Ovary (tissue), 7 donors: ENCODE measurements at regions not wholly inside any gene's neighbourhood (a gene's known extent, or its start where the extent isn't known, plus 50 kb on each side); places are given as distances from the start of the nearest gene placed in this dataset.
"Not testable (repeated sequence)": the region's sequence is repeated elsewhere in the genome, so short reads cannot be mapped to it uniquely, and the experiment has no call there.

Experiments
- DNase-seq, 5 donors: peaks; one replicate each; pipeline ENCODE4 v3.0.0-alpha.2; 2019 to 2020
- H3K27ac ChIP-seq, 2 donors: fragments of 200-600 bp; one replicate each; pipeline versions ENCODE4 v1.5.1 to v1.8.0; 2019 to 2022
- H3K27me3 ChIP-seq: fragments of 200-600 bp; one replicate; pipeline ENCODE4 v1.8.0; 2022
- H3K36me3 ChIP-seq: fragments of 200-600 bp; sonication (generic); one replicate; pipeline ENCODE4 v1.5.1; 2019
- H3K4me1 ChIP-seq: one replicate; pipeline ENCODE4 v1.8.1; 2013; ENCODE audit warnings: mild to moderate bottlenecking, moderate library complexity; ENCODE audit not compliant: insufficient read depth
- H3K4me3 ChIP-seq: fragments of 200-600 bp; sonication (generic); one replicate; pipeline ENCODE4 v1.5.1; 2017
- H3K9me3 ChIP-seq, 2 donors: fragments of 200-600 bp in 1 of 2; sonication (generic) in 1 of 2; one replicate each; pipeline versions ENCODE4 v1.5.1 to v1.8.1; 2013 to 2019; ENCODE audit warnings: mild to moderate bottlenecking in 1 of 2, moderate library complexity in 1 of 2
- CTCF ChIP-seq, 3 donors: fragments of 450-650 bp in 2 of 3; fragments of 200-600 bp in 1 of 3; IDR thresholded peaks; one replicate each; pipeline versions ENCODE4 v1.5.1 to v1.8.0; 2016 to 2022; ENCODE audit warnings: antibody characterized with exemption in 3 of 3, mild to moderate bottlenecking in 1 of 3
- EP300 ChIP-seq: sonication (generic); formaldehyde crosslinking; IDR thresholded peaks from one replicate; pipeline ENCODE4 v1.6.1; 2017; ENCODE audit warnings: antibody characterized with exemption
- POLR2A ChIP-seq: fragments of 450-650 bp; IDR thresholded peaks from one replicate; pipeline ENCODE4 v1.6.1; 2017; ENCODE audit warnings: antibody characterized with exemption, mild to moderate bottlenecking, moderate library complexity
- WGBS, 3 donors: extraction: QIAGEN DNeasy Blood & Tissue Kit in 1 of 3; methylation state at CpG; one replicate each; pipeline versions ENCODE4 v1.1.5 to v1.1.7; 2013 to 2017; 5-methylcytosine and 5-hydroxymethylcytosine counted together
- intact Hi-C, 4 donors: fragments of 100-400 bp; cut with DNase I; formaldehyde crosslinking; loops; one replicate each; pipeline versions ENCODE4 v1.11.0 to v1.15.1; 2022 to 2023
- donor health status: DM: no; HTN: no; CAD: no; lungs with moderate emphysema.
- donor health status: DM: no; HTN: no; CAD: no.
- donor health status: Bipolar disorder and iron deficiency.
- donor health status: DM: no; HTN: no; CAD: no.
- donor health status: DM: yes; HTN: yes; CAD: no.

GRCh38 chr5:85952680-85953079, 665.1 kb upstream of the COX7C start:
- H3K27me3 ChIP-seq: no peaks in the 10 kb centered on the region
- H3K4me1 ChIP-seq: no peaks in the 10 kb centered on the region
- DNase-seq: no peak
- no peak overlapping the region for H3K27ac ChIP-seq
- no peak overlapping the region for H3K4me3 ChIP-seq
- TF ChIP-seq POLR2A: no peak
- TF ChIP-seq CTCF (IDR thresholded peaks at IDR 0.05): no peak
- no peak for TF ChIP-seq EP300
- 91 to 97% (median 94%) methylated on average over 2 of the region's 2 CpGs for WGBS, 3 donors
- H3K9me3 ChIP-seq: no peaks in the 10 kb centered on the region
- intact Hi-C loops: no loop called here
- no peaks in the 10 kb centered on the region for H3K36me3 ChIP-seq

GRCh38 chr5:85967681-85968080, 650.1 kb upstream of the COX7C start:
- TF ChIP-seq CTCF (IDR thresholded peaks at IDR 0.05): no peak
- TF ChIP-seq EP300: no peak
- TF ChIP-seq POLR2A: no peak
- DNase-seq: no peak
- H3K9me3 ChIP-seq: no peaks in the 10 kb centered on the region
- intact Hi-C loops: no loop called here
- no peak overlapping the region for H3K27ac ChIP-seq
- no peaks in the 10 kb centered on the region for H3K36me3 ChIP-seq
- no peaks in the 10 kb centered on the region for H3K4me1 ChIP-seq
- no peaks in the 10 kb centered on the region for H3K27me3 ChIP-seq
- no peak overlapping the region for H3K4me3 ChIP-seq
- 86 to 94% (median 90%) methylated on average over 4 of the region's 4 CpGs for WGBS, 3 donors

- Histone ChIP-seq H3K4me1 (no peaks in the 10 kb centered on the region), H3K27ac (no peak overlapping the region), H3K9me3 (no peaks in the 10 kb centered on the region), H3K4me3 (no peak overlapping the region), H3K27me3 (no peaks in the 10 kb centered on the region), H3K36me3 (no peaks in the 10 kb centered on the region)
- TF ChIP-seq EP300: no peak
- TF ChIP-seq CTCF (IDR thresholded peaks at IDR 0.05): no peak
- TF ChIP-seq POLR2A: no peak
- no peak for DNase-seq
- intact Hi-C loops: no loop called here
- WGBS, 3 donors: 93 to 94% (median 93%) methylated on average over 4 of the region's 4 CpGs
These were observed 645.2 kb upstream of the COX7C start for GRCh38 chr5:85972539-85972938.

GRCh38 chr5:85985167-85985566, 632.6 kb upstream of the COX7C start:
- H3K4me1 ChIP-seq: no peaks in the 10 kb centered on the region
- intact Hi-C loops: no loop called here
- H3K4me3 ChIP-seq: no peak overlapping the region
- H3K36me3 ChIP-seq: no peaks in the 10 kb centered on the region
- no peak for DNase-seq
- no peak overlapping the region for H3K27ac ChIP-seq
- WGBS, 3 donors: 51 to 88% (median 63%) methylated on average over 1 of the region's 1 CpG
- H3K9me3 ChIP-seq: no peaks in the 10 kb centered on the region
- H3K27me3 ChIP-seq: no peaks in the 10 kb centered on the region
- no peak for TF ChIP-seq POLR2A
- TF ChIP-seq CTCF (IDR thresholded peaks at IDR 0.05): no peak
- TF ChIP-seq EP300: no peak

GRCh38 chr5:85990998-85991397, 626.7 kb upstream of the COX7C start:
- Histone ChIP-seq H3K27me3 (no peaks in the 10 kb centered on the region), H3K36me3 (no peaks in the 10 kb centered on the region), H3K4me1 (no peaks in the 10 kb centered on the region), H3K4me3 (no peak overlapping the region), H3K27ac (no peak overlapping the region), H3K9me3 (no peaks in the 10 kb centered on the region)
- intact Hi-C loops: no loop called here
- TF ChIP-seq EP300 (no peak), CTCF (IDR thresholded peaks at IDR 0.05) (no peak), POLR2A (no peak)
- no peak for DNase-seq
- 87 to 91% (median 90%) methylated on average over 2 of the region's 2 CpGs for WGBS, 3 donors

GRCh38 chr5:85994653-85995052, 623.1 kb upstream of the COX7C start:
- intact Hi-C loops, DNase-seq, H3K27ac ChIP-seq, H3K27me3 ChIP-seq, H3K4me3 ChIP-seq, H3K4me1 ChIP-seq, H3K9me3 ChIP-seq, H3K36me3 ChIP-seq: not testable (repeated sequence)
- 52 to 78% (median 54%) methylated on average over 3 of the region's 3 CpGs for WGBS, 3 donors
